H1 (cell line): ENCODE measurements at regions not wholly inside any gene's neighbourhood (a gene's known extent, or its start where the extent isn't known, plus 50 kb on each side); places are given as distances from the start of the nearest gene placed in this dataset.

Experiments used
- CTCF ChIA-PET: fragments of 300-600 bp; sonication (Branson Sonifier 250); formaldehyde crosslinking; loops from one replicate; lab custom pipeline; 2021; ENCODE audit not compliant: partially characterized antibody; lab: Charles Lee
- POLR2A ChIA-PET: fragments of 300-600 bp; sonication (Branson Sonifier 250); formaldehyde crosslinking; loops from one replicate; lab custom pipeline; 2021; ENCODE audit warnings: inconsistent platforms; ENCODE audit not compliant: partially characterized antibody; lab: Charles Lee
- DNase-seq, 2 experiments: peaks; one replicate each; pipeline versions ENCODE4 v3.0.0 to v3.0.0-alpha.2; 2010 to 2022; ENCODE audit warnings: low spot score in 2 of 2, low read depth in 1 of 2, mixed read lengths in 1 of 2
- FAIRE-seq: peaks from 2 replicates; lab custom pipeline; 2011; peaks lifted over from hg19 to GRCh38; lab: Jason Lieb, UNC
- H2AFZ ChIP-seq: 2 replicates; pipeline ENCODE4 v1.8.1; 2012; ENCODE audit warnings: low read length, inconsistent platforms
- H2AK5ac ChIP-seq: 2 replicates; pipeline ENCODE4 v1.6.1; 2013; ENCODE audit warnings: low read depth, low read length
- H2BK120ac ChIP-seq: replicated peaks from 2 replicates; pipeline ENCODE3; 2013; ENCODE audit warnings: low read depth, low read length, inconsistent platforms
- H2BK12ac ChIP-seq: 2 replicates; pipeline ENCODE4 v1.6.1; 2013; ENCODE audit warnings: low read depth, low read length
- H2BK15ac ChIP-seq: 2 replicates; pipeline ENCODE4 v1.6.1; 2013; ENCODE audit warnings: low read length
- H2BK20ac ChIP-seq: 2 replicates; pipeline ENCODE4 v1.6.1; 2013; ENCODE audit warnings: low read length
- H2BK5ac ChIP-seq: 2 replicates; pipeline ENCODE4 v1.6.1; 2013; ENCODE audit warnings: low read depth, low read length
- H3K14ac ChIP-seq: 2 replicates; pipeline ENCODE4 v1.6.1; 2013; ENCODE audit warnings: inconsistent platforms; ENCODE audit not compliant: insufficient read length
- H3K18ac ChIP-seq: 2 replicates; pipeline ENCODE4 v1.6.1; 2013; ENCODE audit warnings: low read length; ENCODE audit errors: extremely low read depth
- H3K23ac ChIP-seq: 2 replicates; pipeline ENCODE4 v1.6.1; 2013; ENCODE audit warnings: inconsistent platforms; ENCODE audit not compliant: insufficient read length
- H3K23me2 ChIP-seq: 2 replicates; pipeline ENCODE4 v1.6.1; 2013; ENCODE audit warnings: low read depth, low read length
- H3K27ac ChIP-seq: 2 replicates; pipeline ENCODE4 v1.6.1; 2011; ENCODE audit warnings: low read depth, low read length, inconsistent platforms
- H3K27me3 ChIP-seq, 4 experiments: replicated peaks in 1 of 4; 1 replicate in 1 of 4; 2 replicates in 3 of 4; pipeline versions ENCODE4 v1.6.1 to v1.8.1; 2011 to 2013; ENCODE audit warnings: low read length in 3 of 4, mild to moderate bottlenecking in 3 of 4, inconsistent platforms in 2 of 4, mixed read lengths in 2 of 4, moderate library complexity in 1 of 4; ENCODE audit not compliant: control insufficient read depth in 3 of 4, insufficient read depth in 3 of 4; ENCODE audit errors: extremely low read depth in 1 of 4
- H3K36me3 ChIP-seq, 4 experiments: 2 replicates each; pipeline versions ENCODE4 v1.6.1 to v1.8.1; 2011 to 2013; ENCODE audit warnings: mild to moderate bottlenecking in 4 of 4, low read length in 3 of 4, moderate library complexity in 2 of 4, control low read depth in 1 of 4, inconsistent platforms in 1 of 4; ENCODE audit not compliant: insufficient read depth in 4 of 4, control insufficient read depth in 2 of 4
- H3K4ac ChIP-seq: replicated peaks from 2 replicates; pipeline ENCODE3; 2013; ENCODE audit warnings: low read length, low read depth, mixed read lengths, inconsistent platforms; ENCODE audit not compliant: insufficient read length
- H3K4me1 ChIP-seq, 4 experiments: replicated peaks in 1 of 4; 1 replicate in 1 of 4; 2 replicates in 3 of 4; pipeline versions ENCODE4 v1.6.1 to v1.8.1; 2011 to 2013; ENCODE audit warnings: low read length in 3 of 4, inconsistent platforms in 2 of 4, mixed read lengths in 1 of 4; ENCODE audit not compliant: insufficient read depth in 4 of 4, control insufficient read depth in 3 of 4
- H3K4me2 ChIP-seq, 2 experiments: 2 replicates each; pipeline versions ENCODE4 v1.6.1 to v1.8.1; 2011 to 2013; ENCODE audit warnings: low read depth in 2 of 2, low read length in 2 of 2, control low read depth in 1 of 2, inconsistent platforms in 1 of 2, mild to moderate bottlenecking in 1 of 2; ENCODE audit not compliant: insufficient read depth in 1 of 2
- H3K4me3 ChIP-seq, 4 experiments: fragments of 200-600, 300-600 bp in 1 of 4; sonication (generic), shearing (Covaris generic), sonication (Bioruptor Twin) in 1 of 4; 2 replicates each; pipeline versions ENCODE4 v1.5.1 to v1.8.1; 2011 to 2016; ENCODE audit warnings: low read length in 4 of 4, low read depth in 3 of 4, control low read depth in 2 of 4, inconsistent platforms in 2 of 4, mild to moderate bottlenecking in 2 of 4, mixed read lengths in 1 of 4, moderate library complexity in 1 of 4; ENCODE audit not compliant: insufficient read depth in 2 of 4; ENCODE audit errors: extremely low read depth in 1 of 4
- H3K56ac ChIP-seq: replicated peaks from 2 replicates; pipeline ENCODE3; 2013; ENCODE audit warnings: low read depth, mild to moderate bottlenecking, mixed read lengths, low read length, inconsistent platforms; ENCODE audit not compliant: insufficient read length
- H3K79me1 ChIP-seq: 2 replicates; pipeline ENCODE4 v1.6.1; 2013; ENCODE audit warnings: low read depth, low read length, control low read depth
- H3K79me2 ChIP-seq, 2 experiments: 2 replicates each; pipeline versions ENCODE4 v1.6.1 to v1.8.1; 2012 to 2013; ENCODE audit warnings: low read length in 2 of 2, mild to moderate bottlenecking in 2 of 2, inconsistent platforms in 1 of 2; ENCODE audit not compliant: insufficient read depth in 2 of 2, control insufficient read depth in 1 of 2
- H3K9ac ChIP-seq, 4 experiments: replicated peaks in 1 of 4; 1 replicate in 1 of 4; 2 replicates in 3 of 4; pipeline versions ENCODE4 v1.6.1 to v1.8.1; 2011 to 2013; ENCODE audit warnings: low read depth in 3 of 4, low read length in 3 of 4, control low read depth in 2 of 4, mild to moderate bottlenecking in 2 of 4, moderate library complexity in 2 of 4, inconsistent platforms in 1 of 4; ENCODE audit errors: extremely low read depth in 1 of 4
- H3K9me3 ChIP-seq, 2 experiments: 2 replicates each; pipeline versions ENCODE4 v1.6.1 to v1.8.1; 2012 to 2013; ENCODE audit warnings: mild to moderate bottlenecking in 2 of 2, moderate library complexity in 2 of 2, control low read depth in 1 of 2, inconsistent platforms in 1 of 2, low read depth in 1 of 2, low read length in 1 of 2, mixed read lengths in 1 of 2; ENCODE audit not compliant: insufficient read depth in 2 of 2
- H4K20me1 ChIP-seq, 2 experiments: replicated peaks in 1 of 2; 2 replicates each; pipeline versions ENCODE3 to v1.8.1; 2011 to 2013; ENCODE audit warnings: inconsistent platforms in 2 of 2, low read length in 2 of 2, mild to moderate bottlenecking in 1 of 2; ENCODE audit not compliant: insufficient read depth in 2 of 2, control insufficient read depth in 1 of 2
- H4K5ac ChIP-seq: 2 replicates; pipeline ENCODE4 v1.6.1; 2013; ENCODE audit warnings: low read length, low read depth, mixed read lengths, inconsistent platforms; ENCODE audit not compliant: insufficient read length
- H4K8ac ChIP-seq: 2 replicates; pipeline ENCODE4 v1.8.0; 2013; ENCODE audit warnings: mild to moderate bottlenecking, moderate library complexity, low read length, inconsistent platforms; ENCODE audit not compliant: insufficient read depth; ENCODE audit errors: extremely low read depth
- H4K91ac ChIP-seq: replicated peaks from 2 replicates; pipeline ENCODE3; 2013; ENCODE audit warnings: low read length, mixed read lengths, inconsistent platforms; ENCODE audit not compliant: insufficient read length
- BRCA1 ChIP-seq: IDR thresholded peaks from 2 replicates; pipeline ENCODE4 v1.6.1; 2012; ENCODE audit warnings: low read depth, low read length, improper control_type of control experiment
- CEBPB ChIP-seq: IDR thresholded peaks from 2 replicates; pipeline ENCODE4 v1.6.1; 2012; ENCODE audit warnings: low read depth, low read length
- CTCF ChIP-seq, 3 experiments: IDR thresholded peaks; 1 replicate in 2 of 3; 2 replicates in 1 of 3; pipeline versions ENCODE4 v1.5.1 to v1.6.1; 2011; ENCODE audit warnings: low read length in 3 of 3, mild to moderate bottlenecking in 3 of 3, inconsistent platforms in 2 of 3, low read depth in 1 of 3, moderate library complexity in 1 of 3; ENCODE audit not compliant: insufficient read depth in 1 of 3; ENCODE audit errors: control extremely low read depth in 1 of 3
- RNF2 ChIP-seq: fragments of 200-900, 300-1000 bp; sonication (generic); IDR thresholded peaks from 2 replicates; pipeline ENCODE4 v1.7.1; 2016; ENCODE audit warnings: borderline replicate concordance, low read depth, mild to moderate bottlenecking, antibody characterized with exemption, low read length; ENCODE audit not compliant: poor library complexity, severe bottlenecking; ENCODE audit errors: missing control alignments
- SIRT6 ChIP-seq: IDR thresholded peaks from one replicate; pipeline ENCODE4 v1.7.1; 2012; ENCODE audit warnings: low read length, inconsistent platforms
- WGBS, 2 experiments: shearing (Covaris generic) in 1 of 2; methylation state at CpG; one replicate each; pipeline versions ENCODE4 v1.1.6 to v1.1.7; 2013 to 2015; ENCODE audit warnings: low lambda C conversion rate in 2 of 2, mixed read lengths in 2 of 2, inconsistent platforms in 1 of 2, low coverage in 1 of 2, missing lambda C conversion rate in 1 of 2; ENCODE audit not compliant: insufficient replicate concordance in 2 of 2, insufficient coverage in 1 of 2, insufficient read length in 1 of 2; ENCODE audit errors: extremely low coverage in 1 of 2, missing lambda C conversion rate in 1 of 2; 5-methylcytosine and 5-hydroxymethylcytosine counted together

GRCh38 chr5:147045290-147045689 is 166.7 kb upstream of the PPP2R2B start:
- H2BK12ac ChIP-seq, result no peak overlapping the region
- H4K20me1 ChIP-seq, result no peaks in the 10 kb centered on the region
- no peak for TF ChIP-seq RNF2
- no peak for TF ChIP-seq CTCF (IDR thresholded peaks at IDR 0.05; ENCODE audit: control extremely low read depth in 1 of 3, insufficient read depth in 1 of 3, low read depth in 1 of 3, low read length in 3 of 3)
- no peak for TF ChIP-seq BRCA1
- TF ChIP-seq SIRT6, result no peak
- TF ChIP-seq CEBPB, result no peak
- TF ChIP-seq, all 59 proteins: peak for 0
- CTCF ChIA-PET, result interaction anchor here (1.7 kb wide), 1 partner anchor 503 kb away, joined by 4 read pairs; no protein-coding TSS in a partner anchor
- no peak overlapping the region for H3K23ac ChIP-seq
- H2AK5ac ChIP-seq, result no peak overlapping the region
- H3K79me2 ChIP-seq, result no peaks in the 10 kb centered on the region
- no peak overlapping the region for H4K5ac ChIP-seq
- no peak overlapping the region for H3K4ac ChIP-seq
- H3K23me2 ChIP-seq, result peaks cover 2% of the 10 kb centered on the region; the same call in 1 of the 2 replicates
- DNase-seq, result no peak
- H3K27ac ChIP-seq, result no peak overlapping the region
- H3K14ac ChIP-seq, result no peak overlapping the region
- H2AFZ ChIP-seq, result no peak overlapping the region
- H3K79me1 ChIP-seq, result no peaks in the 10 kb centered on the region
- 90% methylated on average over 3 of the region's 3 CpGs; no CpG with 5 or more reads in 1 of the 2 experiments for WGBS, 2 experiments
- POLR2A ChIA-PET, result no interaction called here
- H4K8ac ChIP-seq, result no peak overlapping the region
- FAIRE-seq, result no peak
- no peak overlapping the region for H2BK120ac ChIP-seq
- H3K4me1 ChIP-seq, result peaks cover 0 to 2% (median 0%) of the 10 kb centered on the region in 4 experiments; a peak in 1 of 7 replicates
- H3K18ac ChIP-seq, result no peak overlapping the region
- no peak overlapping the region for H3K4me2 ChIP-seq
- no peak overlapping the region for H2BK20ac ChIP-seq
- no peaks in the 10 kb centered on the region for H3K36me3 ChIP-seq
- H3K9ac ChIP-seq, result no peak overlapping the region
- no peak overlapping the region for H4K91ac ChIP-seq
- H2BK5ac ChIP-seq, result no peak overlapping the region
- no peak overlapping the region for H2BK15ac ChIP-seq
- no peak overlapping the region for H3K4me3 ChIP-seq
- no peak overlapping the region for H3K56ac ChIP-seq
- H3K27me3 ChIP-seq, result no peaks in the 10 kb centered on the region
- no peaks in the 10 kb centered on the region for H3K9me3 ChIP-seq
